HEK293T (cell line): ENCODE measurements at regions not wholly inside any gene's neighbourhood (a gene's known extent, or its start where the extent isn't known, plus 50 kb on each side); places are given as distances from the start of the nearest gene placed in this dataset.

Experiments used
- CTCF ChIA-PET: fragments of 350-600 bp; formaldehyde crosslinking; extraction: SDS; loops from one replicate; lab custom pipeline; 2021; ENCODE audit warnings: antibody characterized with exemption, inconsistent platforms; lab: Yijun Ruan, JAX
- POLR2A ChIA-PET: fragments of 350-600 bp; formaldehyde crosslinking; extraction: SDS; loops from one replicate; lab custom pipeline; 2020; ENCODE audit warnings: antibody characterized with exemption, inconsistent platforms; lab: Yijun Ruan, JAX
- DNase-seq: peaks from one replicate; pipeline ENCODE4 v3.0.0; 2012; ENCODE audit warnings: mixed read lengths; ENCODE audit errors: extremely low spot score
- ARNT ChIP-seq: fragments of 450-650 bp; IDR thresholded peaks from 2 replicates; pipeline ENCODE4 v1.6.1; 2017; ENCODE audit warnings: mild to moderate bottlenecking
- BHLHE40 ChIP-seq: fragments of 450-650 bp; IDR thresholded peaks from 2 replicates; pipeline ENCODE4 v1.6.1; 2016; ENCODE audit warnings: mild to moderate bottlenecking, moderate library complexity, borderline replicate concordance
- CTBP1 ChIP-seq: fragments of 450-650 bp; IDR thresholded peaks from 2 replicates; pipeline ENCODE4 v1.6.1; 2016; ENCODE audit warnings: borderline replicate concordance
- ELF4 ChIP-seq: fragments of 450-650 bp; IDR thresholded peaks from 2 replicates; pipeline ENCODE4 v1.6.1; 2017; ENCODE audit warnings: antibody characterized with exemption
- FOXA1 ChIP-seq: fragments of 450-650 bp; IDR thresholded peaks from 2 replicates; pipeline ENCODE4 v1.6.1; 2016; ENCODE audit warnings: mild to moderate bottlenecking
- FOXK2 ChIP-seq: fragments of 450-650 bp; IDR thresholded peaks from 2 replicates; pipeline ENCODE4 v1.6.1; 2016; ENCODE audit warnings: mild to moderate bottlenecking
- FOXM1 ChIP-seq: fragments of 450-650 bp; IDR thresholded peaks from 2 replicates; pipeline ENCODE4 v1.6.1; 2017; ENCODE audit warnings: mild to moderate bottlenecking, borderline replicate concordance
- HDGF ChIP-seq: fragments of 450-650 bp; IDR thresholded peaks from 2 replicates; pipeline ENCODE4 v1.6.1; 2017; ENCODE audit warnings: antibody characterized with exemption, borderline replicate concordance
- L3MBTL2 ChIP-seq: fragments of 450-650 bp; conservative IDR thresholded peaks from 2 replicates; pipeline ENCODE4 v1.6.1; 2016; ENCODE audit warnings: mild to moderate bottlenecking
- LEF1 ChIP-seq: fragments of 450-650 bp; IDR thresholded peaks from 2 replicates; pipeline ENCODE4 v1.6.1; 2017; ENCODE audit warnings: mild to moderate bottlenecking, borderline replicate concordance
- NFRKB ChIP-seq: fragments of 450-650 bp; IDR thresholded peaks from 2 replicates; pipeline ENCODE4 v1.6.1; 2016; ENCODE audit warnings: mild to moderate bottlenecking, moderate library complexity
- SP1 ChIP-seq: fragments of 450-650 bp; IDR thresholded peaks from 2 replicates; pipeline ENCODE4 v1.6.1; 2017
- SUZ12 ChIP-seq: fragments of 450-650 bp; IDR thresholded peaks from 2 replicates; pipeline ENCODE4 v1.6.1; 2016; ENCODE audit warnings: mild to moderate bottlenecking
- TARDBP ChIP-seq: fragments of 450-650 bp; IDR thresholded peaks from 2 replicates; pipeline ENCODE4 v1.6.1; 2016
- ZNF384 ChIP-seq: fragments of 450-650 bp; IDR thresholded peaks from 2 replicates; pipeline ENCODE4 v1.6.1; 2016
- TF ChIP-seq, protein P1 (sequence below): fragments of 450-650 bp; IDR thresholded peaks from 2 replicates; pipeline ENCODE4 v1.6.1; 2016

GRCh38 chr4:23741681-23742191 lies 148.1 kb downstream of the PPARGC1A start:
- DNase-seq, result no peak
- no peak for TF ChIP-seq HDGF
- TF ChIP-seq TARDBP, result no peak
- no peak for TF ChIP-seq NFRKB
- no peak for TF ChIP-seq FOXK2
- TF ChIP-seq SUZ12, result no peak
- TF ChIP-seq FOXM1, result no peak
- no peak for TF ChIP-seq LEF1
- TF ChIP-seq ARNT, result no peak
- TF ChIP-seq L3MBTL2, result no peak
- TF ChIP-seq FOXA1, result no peak
- no peak for TF ChIP-seq SP1
- no peak for TF ChIP-seq BHLHE40
- TF ChIP-seq, protein P1, sequence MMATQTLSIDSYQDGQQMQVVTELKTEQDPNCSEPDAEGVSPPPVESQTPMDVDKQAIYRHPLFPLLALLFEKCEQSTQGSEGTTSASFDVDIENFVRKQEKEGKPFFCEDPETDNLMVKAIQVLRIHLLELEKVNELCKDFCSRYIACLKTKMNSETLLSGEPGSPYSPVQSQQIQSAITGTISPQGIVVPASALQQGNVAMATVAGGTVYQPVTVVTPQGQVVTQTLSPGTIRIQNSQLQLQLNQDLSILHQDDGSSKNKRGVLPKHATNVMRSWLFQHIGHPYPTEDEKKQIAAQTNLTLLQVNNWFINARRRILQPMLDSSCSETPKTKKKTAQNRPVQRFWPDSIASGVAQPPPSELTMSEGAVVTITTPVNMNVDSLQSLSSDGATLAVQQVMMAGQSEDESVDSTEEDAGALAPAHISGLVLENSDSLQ, result no peak
- no peak for TF ChIP-seq CTBP1
- no peak for TF ChIP-seq ELF4
- no peak for TF ChIP-seq ZNF384
- CTCF ChIA-PET, result no interaction called here
- POLR2A ChIA-PET, result no interaction called here

DNA sequence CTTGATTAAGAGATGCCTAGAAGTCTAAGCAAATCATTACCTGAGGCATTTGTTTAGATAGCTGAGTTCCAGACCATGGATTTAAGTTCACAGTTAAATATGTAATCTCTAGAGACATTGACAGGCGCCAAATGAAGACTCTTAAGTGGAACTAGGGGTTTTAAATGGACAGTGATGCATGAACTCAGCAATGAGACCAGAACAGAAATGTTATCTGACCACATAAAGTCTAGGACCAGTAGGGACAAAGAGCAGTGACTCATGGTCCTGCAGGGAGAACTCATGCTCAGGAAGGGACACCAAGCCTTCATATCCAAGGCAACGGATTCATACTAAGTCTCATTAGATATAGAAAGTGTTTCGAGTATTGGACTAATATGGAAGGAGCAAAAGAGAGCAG lies 152.3 kb downstream of the PPARGC1A start:
- POLR2A ChIA-PET, result no interaction called here
- no peak for TF ChIP-seq FOXK2
- no peak for TF ChIP-seq L3MBTL2
- TF ChIP-seq ELF4, result no peak
- TF ChIP-seq FOXA1, result no peak
- no peak for TF ChIP-seq LEF1
- TF ChIP-seq ZNF384, result no peak
- TF ChIP-seq FOXM1, result no peak
- no peak for TF ChIP-seq BHLHE40
- TF ChIP-seq HDGF, result no peak
- TF ChIP-seq NFRKB, result no peak
- no peak for TF ChIP-seq SUZ12
- no peak for TF ChIP-seq SP1
- TF ChIP-seq ARNT, result no peak
- TF ChIP-seq, protein P1, result no peak
- TF ChIP-seq TARDBP, result no peak
- no peak for DNase-seq
- CTCF ChIA-PET, result no interaction called here

GRCh38 chr4:23736466-23736865 lies 153.4 kb downstream of the PPARGC1A start:
- CTCF ChIA-PET, result no interaction called here
- no peak for TF ChIP-seq FOXM1
- TF ChIP-seq, protein P1, result no peak
- no peak for TF ChIP-seq SUZ12
- TF ChIP-seq TARDBP, result no peak
- TF ChIP-seq FOXK2, result no peak
- TF ChIP-seq ZNF384, result no peak
- no peak for TF ChIP-seq SP1
- no peak for TF ChIP-seq ARNT
- TF ChIP-seq HDGF, result no peak
- no peak for TF ChIP-seq ELF4
- TF ChIP-seq NFRKB, result no peak
- POLR2A ChIA-PET, result no interaction called here

DNA sequence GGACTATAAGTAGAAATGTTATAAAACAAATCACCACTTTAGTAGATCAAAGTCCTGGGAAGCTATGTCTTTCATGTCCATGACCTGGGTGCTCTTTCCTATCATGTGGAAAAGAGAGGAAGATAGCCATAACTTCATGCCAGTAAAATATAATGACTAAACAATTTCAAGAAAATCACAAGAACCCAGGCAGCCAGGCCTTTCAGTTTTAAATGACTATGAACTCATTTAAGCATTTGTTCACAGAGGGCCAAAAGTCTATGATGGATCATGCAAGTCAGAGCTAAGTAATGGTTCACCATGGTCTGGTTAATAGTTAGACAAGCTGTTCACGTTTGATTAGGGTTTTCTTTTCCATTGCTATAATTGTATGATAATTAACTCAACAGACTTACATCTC lies 155.8 kb downstream of the PPARGC1A start:
- DNase-seq, result no peak
- TF ChIP-seq, protein P1, result no peak
- TF ChIP-seq FOXA1 (no peak), NFRKB (no peak), FOXK2 (no peak), SP1 (no peak), ELF4 (no peak), TARDBP (no peak), ZNF384 (no peak), LEF1 (no peak), HDGF (no peak), FOXM1 (no peak), CTBP1 (no peak), L3MBTL2 (no peak)
- ChIA-PET CTCF (no interaction called here), POLR2A (no interaction called here)

More at GRCh38 chr4:23736466-23736865, 153.4 kb downstream of the PPARGC1A start:
- DNase-seq, result no peak

DNA sequence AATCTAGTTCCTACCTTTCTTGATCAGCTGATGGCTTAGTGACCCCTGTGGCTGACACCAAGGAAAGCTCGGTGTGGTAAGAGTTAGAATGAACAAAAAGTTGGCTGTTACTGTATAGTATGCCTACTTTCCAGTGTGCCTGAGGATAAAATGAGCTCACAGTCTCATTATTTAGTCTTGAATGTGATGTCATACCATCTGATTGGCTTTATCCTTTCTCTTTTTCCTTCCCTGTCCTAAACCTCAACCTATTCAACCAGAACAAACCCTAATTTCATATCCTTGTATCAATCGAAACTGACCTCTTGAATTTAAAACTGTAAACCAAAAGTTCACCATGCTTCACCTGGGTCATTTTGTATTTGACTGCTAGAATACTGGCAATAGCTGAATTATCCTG lies 156.4 kb downstream of the PPARGC1A start:
- ChIA-PET CTCF (no interaction called here), POLR2A (no interaction called here)

More for the DNA sequence above, 156.4 kb downstream of the PPARGC1A start:
- TF ChIP-seq SUZ12, result no peak
- TF ChIP-seq SP1, result no peak
- no peak for TF ChIP-seq ARNT
- no peak for TF ChIP-seq ELF4
- TF ChIP-seq HDGF, result no peak
- TF ChIP-seq BHLHE40, result no peak
- TF ChIP-seq, protein P1, result no peak
- no peak for TF ChIP-seq FOXA1
- no peak for TF ChIP-seq FOXK2
- TF ChIP-seq FOXM1, result no peak
- no peak for TF ChIP-seq NFRKB
- no peak for TF ChIP-seq L3MBTL2
- no peak for TF ChIP-seq TARDBP
- TF ChIP-seq ZNF384, result no peak
- TF ChIP-seq CTBP1, result no peak
- TF ChIP-seq LEF1, result no peak
- no peak for DNase-seq
